ENCODE measurements at regions not wholly inside any gene's neighbourhood (a gene's known extent, or its start where the extent isn't known, plus 50 kb on each side); places are given as distances from the start of the nearest gene placed in this dataset.

GRCh38 chr11:97934572-97935208 lies 1086.1 kb upstream of the CNTN5 start:
- TF ChIP-seq CTCF (conservative IDR thresholded peaks at IDR 0.05; ENCODE audit: low read depth, low read length) (no peak), EZH2 (IDR thresholded peaks at IDR 0.05; ENCODE audit: borderline replicate concordance, low read depth, low read length, poor library complexity, severe bottlenecking) (no peak)

Measured in A673 (cell line).